ENCODE measurements at regions not wholly inside any gene's neighbourhood (a gene's known extent, or its start where the extent isn't known, plus 50 kb on each side); places are given as distances from the start of the nearest gene placed in this dataset.

GRCh38 chr4:79471309-79471708 lies 63.3 kb upstream of the GK2 start:
- intact Hi-C loops (cut with DNase I): no loop called here
- Histone ChIP-seq H3K4me3 (no peak overlapping the region), H3K36me3 (no peaks in the 10 kb centered on the region), H3K9me3 (no peaks in the 10 kb centered on the region), H3K27me3 (replicated peaks; ENCODE audit: insufficient read depth) (no peaks in the 10 kb centered on the region), H3K27ac (no peak overlapping the region), H3K4me1 (replicated peaks) (no peaks in the 10 kb centered on the region)
- DNase-seq (ENCODE audit: low spot score): no peak
- no peak for TF ChIP-seq POLR2A (IDR thresholded peaks at IDR 0.05)
- TF ChIP-seq CTCF (IDR thresholded peaks at IDR 0.05): no peak
- no peak for TF ChIP-seq POLR2AphosphoS5 (IDR thresholded peaks at IDR 0.05)

DNA sequence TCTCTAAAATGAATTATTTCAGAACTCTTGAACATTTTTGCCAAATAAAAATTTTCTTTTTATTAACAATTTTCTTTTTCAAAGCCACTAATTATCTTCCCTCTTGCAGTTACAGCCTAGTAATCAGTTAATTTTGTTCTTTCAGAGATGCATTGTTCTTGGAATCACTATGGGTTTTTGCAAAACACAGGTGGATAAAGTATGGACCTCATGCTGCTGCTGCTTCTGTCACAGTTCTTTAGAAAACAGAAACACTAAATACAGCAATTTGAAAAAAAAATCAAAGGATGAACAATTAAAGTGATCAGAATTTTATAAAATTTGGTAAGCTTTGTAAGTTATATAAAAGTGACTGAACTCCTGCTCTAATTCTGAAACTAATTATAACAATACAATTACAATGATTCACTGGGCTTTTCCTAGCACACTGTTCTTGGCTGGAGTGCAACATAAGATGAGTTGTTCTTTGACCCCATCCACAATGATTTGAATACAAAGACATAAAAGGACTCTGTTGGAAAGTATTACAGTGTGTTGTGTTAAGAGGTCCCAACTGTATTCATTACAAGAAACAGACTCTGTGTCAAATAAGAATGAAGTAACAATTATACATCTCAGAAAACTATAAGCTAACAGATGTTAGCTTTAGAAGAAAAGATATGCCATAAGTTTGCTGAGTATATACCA lies 59.4 kb upstream of the GK2 start:
- H3K27ac ChIP-seq: no peak overlapping the region

DNA sequence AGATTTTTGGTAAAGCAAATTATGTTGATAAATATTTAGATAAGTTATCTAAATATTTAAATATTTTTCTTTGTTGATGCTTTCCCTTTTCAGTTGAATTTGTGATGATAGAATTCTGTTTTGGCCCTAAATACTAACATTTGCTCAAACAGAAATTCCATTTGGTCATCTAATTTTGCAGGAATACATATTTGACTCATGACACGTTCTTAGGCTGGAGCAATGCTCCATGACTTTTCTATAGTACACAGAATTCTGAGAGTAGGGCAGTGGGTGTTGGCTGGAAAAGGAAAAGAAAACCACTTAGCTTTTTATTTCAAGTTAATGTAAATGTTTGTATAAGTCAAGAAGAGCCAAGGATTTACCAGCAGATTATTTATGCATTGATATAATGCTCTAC lies 58.6 kb upstream of the GK2 start:
- DNase-seq (ENCODE audit: low spot score): no peak
- no peaks in the 10 kb centered on the region for H3K4me1 ChIP-seq (replicated peaks)
- H3K27ac ChIP-seq: no peak overlapping the region
- H3K27me3 ChIP-seq (replicated peaks; ENCODE audit: insufficient read depth): no peaks in the 10 kb centered on the region
- TF ChIP-seq POLR2AphosphoS5 (IDR thresholded peaks at IDR 0.05) (no peak), POLR2A (IDR thresholded peaks at IDR 0.05) (no peak), CTCF (IDR thresholded peaks at IDR 0.05) (no peak)
- no peaks in the 10 kb centered on the region for H3K9me3 ChIP-seq
- intact Hi-C loops (cut with DNase I): no loop called here
- H3K36me3 ChIP-seq: no peaks in the 10 kb centered on the region
- H3K4me3 ChIP-seq: no peak overlapping the region
- 61% methylated on average over 1 of the region's 1 CpG for WGBS

More for the DNA sequence above, 59.4 kb upstream of the GK2 start:
- H3K36me3 ChIP-seq: no peaks in the 10 kb centered on the region
- DNase-seq (ENCODE audit: low spot score): no peak
- no peak overlapping the region for H3K4me3 ChIP-seq
- TF ChIP-seq POLR2AphosphoS5 (IDR thresholded peaks at IDR 0.05) (no peak), POLR2A (IDR thresholded peaks at IDR 0.05) (no peak), CTCF (IDR thresholded peaks at IDR 0.05) (no peak)
- H3K27me3 ChIP-seq (replicated peaks; ENCODE audit: insufficient read depth): no peaks in the 10 kb centered on the region
- intact Hi-C loops (cut with DNase I): no loop called here
- H3K4me1 ChIP-seq (replicated peaks): no peaks in the 10 kb centered on the region
- H3K9me3 ChIP-seq: no peaks in the 10 kb centered on the region

Small RNA genes in the stretch of these regions (small RNA-seq; reads per million reads assigned to genes)
- 0 reads per million in 2 donors for gene RF00072
